K562 (cell line): ENCODE measurements at regions not wholly inside any gene's neighbourhood (a gene's known extent, or its start where the extent isn't known, plus 50 kb on each side); places are given as distances from the start of the nearest gene placed in this dataset.

Experiments used
- ATAC-seq: fragments of 200-7000 bp; cut with Tn5 transposase; 3 replicates; pipeline ENCODE4 v1.9.1; 2020; ENCODE audit warnings: moderate library complexity
- BruUV-seq: library from RNA; stranded (reverse); fragments of 400-500 nt; replicated peaks from 2 replicates; lab custom pipeline; 2021; lab: Mats Ljungman, UMichigan
- CTCF ChIA-PET: fragments of 300-600 bp; formaldehyde crosslinking; extraction: SDS; loops from one replicate; lab custom pipeline; 2021; ENCODE audit warnings: low intra/inter-chr PET ratio; lab: Yijun Ruan, JAX
- POLR2A ChIA-PET: fragments of 300-600, 350-650 bp; sonication (Branson Sonifier 250); formaldehyde crosslinking; extraction: SDS; loops from one replicate; lab custom pipeline; 2021; ENCODE audit warnings: antibody characterized with exemption, inconsistent platforms; lab: Yijun Ruan, JAX
- DNase-seq, 4 experiments: peaks; one replicate each; pipeline versions ENCODE4 v3.0.0 to v3.0.0-alpha.2; 2011 to 2018; ENCODE audit warnings: low spot score in 3 of 4, mixed read lengths in 3 of 4; ENCODE audit errors: extremely low read depth in 1 of 4
- FAIRE-seq: peaks from 2 replicates; lab custom pipeline; 2011; peaks lifted over from hg19 to GRCh38; lab: Jason Lieb, UNC
- H2AFZ ChIP-seq: 2 replicates; pipeline ENCODE4 v1.6.0; 2011; ENCODE audit warnings: low read depth, low read length, control low read depth, inconsistent platforms
- H3K27ac ChIP-seq: fragments of 200-600 bp; 3 replicates; pipeline ENCODE4 v1.8.0; 2011; ENCODE audit warnings: low read depth, mild to moderate bottlenecking, control low read depth, inconsistent platforms, low read length, moderate library complexity, mixed read lengths; ENCODE audit errors: extremely low read depth
- H3K27me3 ChIP-seq, 2 experiments: fragments of 300-600 bp in 1 of 2; 2 replicates in 1 of 2; 3 replicates in 1 of 2; pipeline versions ENCODE4 v1.6.0 to v1.8.0; 2011; ENCODE audit warnings: inconsistent platforms in 2 of 2, low read length in 2 of 2, mild to moderate bottlenecking in 1 of 2, mixed read lengths in 1 of 2, moderate library complexity in 1 of 2; ENCODE audit not compliant: control insufficient read depth in 2 of 2, insufficient read depth in 2 of 2
- H3K36me3 ChIP-seq: fragments of 300-600 bp; 3 replicates; pipeline ENCODE4 v1.8.0; 2011; ENCODE audit warnings: mild to moderate bottlenecking, low read length, inconsistent platforms; ENCODE audit not compliant: control insufficient read depth, insufficient read depth
- H3K4me1 ChIP-seq, 2 experiments: fragments of 200-600 bp in 1 of 2; replicated peaks in 1 of 2; 2 replicates in 1 of 2; 3 replicates in 1 of 2; pipeline versions ENCODE4 v1.5.1 to v1.8.0; 2011; ENCODE audit warnings: inconsistent platforms in 2 of 2, low read length in 2 of 2, mild to moderate bottlenecking in 1 of 2, mixed read lengths in 1 of 2, moderate library complexity in 1 of 2; ENCODE audit not compliant: control insufficient read depth in 2 of 2, insufficient read depth in 2 of 2
- H3K4me2 ChIP-seq: 2 replicates; pipeline ENCODE4 v1.6.1; 2011; ENCODE audit warnings: low read length, control low read depth, inconsistent platforms, mixed read lengths; ENCODE audit not compliant: insufficient read depth
- H3K4me3 ChIP-seq: fragments of 200-600 bp; sonication (generic), shearing (Covaris generic); 2 replicates; pipeline ENCODE4 v1.5.1; 2016; ENCODE audit warnings: control low read depth, inconsistent platforms
- H3K79me2 ChIP-seq: fragments of 200-600 bp; 3 replicates; pipeline ENCODE4 v1.8.0; 2011; ENCODE audit warnings: low read length, inconsistent platforms; ENCODE audit not compliant: control insufficient read depth, insufficient read depth
- H3K9ac ChIP-seq, 2 experiments: 2 replicates each; pipeline versions ENCODE4 v1.6.0 to v1.6.1; 2011; ENCODE audit warnings: low read depth in 2 of 2, low read length in 2 of 2, control low read depth in 1 of 2, inconsistent platforms in 1 of 2, mild to moderate bottlenecking in 1 of 2, mixed read lengths in 1 of 2; ENCODE audit not compliant: insufficient read depth in 1 of 2
- H3K9me1 ChIP-seq: one replicate; pipeline ENCODE4 v1.6.0; 2011; ENCODE audit warnings: inconsistent platforms, mild to moderate bottlenecking, low read length, moderate library complexity; ENCODE audit not compliant: control insufficient read depth, insufficient read depth
- H3K9me3 ChIP-seq: replicated peaks from 2 replicates; pipeline ENCODE4 v1.5.1; 2011; ENCODE audit warnings: low read depth, low read length, inconsistent platforms; ENCODE audit not compliant: control insufficient read depth, insufficient read depth
- H4K20me1 ChIP-seq: replicated peaks from 2 replicates; pipeline ENCODE4 v1.6.1; 2011; ENCODE audit warnings: low read length, inconsistent platforms, mixed read lengths; ENCODE audit not compliant: control insufficient read depth, insufficient read depth
- CBFA2T3 ChIP-seq: fragments of 450-650 bp; IDR thresholded peaks from 2 replicates; pipeline ENCODE4 v1.6.1; 2017
- CBX2 ChIP-seq: fragments of 200-600 bp; sonication (generic); IDR thresholded peaks from one replicate; pipeline ENCODE4 v1.6.1; 2012; ENCODE audit warnings: mild to moderate bottlenecking, low read length, inconsistent platforms; ENCODE audit not compliant: insufficient read depth, poor library complexity, severe bottlenecking
- EZH2 ChIP-seq: IDR thresholded peaks from 2 replicates; pipeline ENCODE4 v1.6.1; 2012; ENCODE audit warnings: low read depth, mild to moderate bottlenecking, inconsistent platforms, low read length, borderline replicate concordance
- JUN ChIP-seq, 2 experiments: sonication (generic) in 1 of 2; formaldehyde crosslinking in 1 of 2; IDR thresholded peaks; 2 replicates each; pipeline versions ENCODE4 v1.6.1 to v1.8.0; 2012 to 2022; ENCODE audit warnings: borderline replicate concordance in 2 of 2, mild to moderate bottlenecking in 2 of 2, improper control_type of control experiment in 1 of 2, low read depth in 1 of 2, low read length in 1 of 2, missing genetic modification reagents in 1 of 2
- MAFG ChIP-seq: fragments of 450-650 bp; conservative IDR thresholded peaks from 2 replicates; pipeline ENCODE4 v1.6.1; 2016; ENCODE audit warnings: missing genetic modification characterization, missing compliant biosample characterization
- MEF2A ChIP-seq: IDR thresholded peaks from 2 replicates; pipeline ENCODE4 v1.6.1; 2011; ENCODE audit warnings: low read depth, mild to moderate bottlenecking, low read length, moderate library complexity; ENCODE audit not compliant: control insufficient read depth
- SMC3 ChIP-seq: conservative IDR thresholded peaks from 2 replicates; pipeline ENCODE4 v1.6.1; 2011; ENCODE audit warnings: low read depth, low read length, improper control_type of control experiment; ENCODE audit not compliant: insufficient read depth
- SNRNP70 ChIP-seq: fragments of 200-400 bp; formaldehyde crosslinking; optimal IDR thresholded peaks from 2 replicates; pipeline ENCODE3; 2017; ENCODE audit warnings: low read depth, low read length
- YY1 ChIP-seq, 3 experiments: IDR thresholded peaks; 2 replicates each; pipeline ENCODE4 v1.6.1; 2011; ENCODE audit warnings: low read length in 2 of 3, mild to moderate bottlenecking in 2 of 3, moderate library complexity in 2 of 3, borderline replicate concordance in 1 of 3, control low read depth in 1 of 3, low read depth in 1 of 3; ENCODE audit not compliant: insufficient read depth in 3 of 3, insufficient replicate concordance in 2 of 3, control insufficient read depth in 1 of 3, insufficient read length in 1 of 3; ENCODE audit errors: extremely low read depth in 1 of 3
- ZNF695 ChIP-seq: fragments of 450-650 bp; formaldehyde crosslinking; IDR thresholded peaks from 2 replicates; pipeline ENCODE4 v1.4.0; 2020; ENCODE audit warnings: mild to moderate bottlenecking, moderate library complexity
- ZNF778 ChIP-seq: fragments of 450-650 bp; formaldehyde crosslinking; IDR thresholded peaks from 2 replicates; pipeline ENCODE4 v1.4.0; 2020; ENCODE audit warnings: mild to moderate bottlenecking, moderate library complexity
- WGBS: fragments of 100-300 bp; shearing (Covaris generic); methylation state at CpG from one replicate; pipeline ENCODE4 v1.1.6; 2016; ENCODE audit warnings: low coverage, mixed read lengths; ENCODE audit not compliant: insufficient coverage; ENCODE audit errors: missing lambda C conversion rate; 5-methylcytosine and 5-hydroxymethylcytosine counted together
- in situ Hi-C: fragments of 300-500 bp; cut with MboI; formaldehyde crosslinking; loops from 4 replicates; pipeline ENCODE4 v1.15.0; 2018; ENCODE audit warnings: inconsistent platforms, mixed read lengths
- intact Hi-C: fragments of 100-400 bp; cut with micrococcal nuclease; formaldehyde crosslinking; loops from 2 replicates; pipeline ENCODE4 v1.14.2; 2022
- TF ChIP-seq, protein P1 (sequence below), 2 experiments: fragments of 450-650 bp in 1 of 2; IDR thresholded peaks; 2 replicates each; pipeline ENCODE4 v1.6.1; 2011 to 2017; ENCODE audit warnings: low read depth in 2 of 2, antibody characterized with exemption in 1 of 2, borderline replicate concordance in 1 of 2, low read length in 1 of 2, mild to moderate bottlenecking in 1 of 2, mixed read lengths in 1 of 2; ENCODE audit not compliant: control insufficient read depth in 1 of 2

GRCh38 chr16:87228363-87228762 lies 88.8 kb downstream of the C16orf95 start:
- ATAC-seq: no peak
- intact Hi-C loops: no loop called here
- Histone ChIP-seq H3K27me3 (peaks cover 3 to 23% of the 10 kb centered on the region in 2 experiments; a peak in 3 of 5 replicates), H3K4me3 (no peak overlapping the region), H3K9me1 (no peaks in the 10 kb centered on the region), H3K4me2 (no peak overlapping the region), H3K9me3 (no peaks in the 10 kb centered on the region), H3K79me2 (no peaks in the 10 kb centered on the region), H2AFZ (no peak overlapping the region), H3K4me1 (no peaks in the 10 kb centered on the region), H3K27ac (no peak overlapping the region), H3K36me3 (no peaks in the 10 kb centered on the region)
- 31% methylated on average over 8 of the region's 8 CpGs for WGBS
- in situ Hi-C loops: no loop called here
- CTCF ChIA-PET: no interaction called here
- TF ChIP-seq YY1 (IDR thresholded peaks at IDR 0.05; ENCODE audit: borderline replicate concordance in 1 of 3, control insufficient read depth in 1 of 3, extremely low read depth in 1 of 3, insufficient read depth in 3 of 3, insufficient read length in 1 of 3, insufficient replicate concordance in 2 of 3, low read depth in 1 of 3, low read length in 2 of 3) (no peak), MAFG (tag) (no peak), SMC3 (no peak), CBX2 (no peak), SNRNP70 (no peak), ZNF778 (CRISPR knock-in tag) (no peak), ZNF695 (no peak), MEF2A (no peak), EZH2 (no peak), CBFA2T3 (no peak), JUN (IDR thresholded peaks at IDR 0.05; ENCODE audit: borderline replicate concordance, low read depth, low read length) (no peak), JUN (CRISPR knock-in tag; IDR thresholded peaks at IDR 0.05; ENCODE audit: borderline replicate concordance) (no peak)
- TF ChIP-seq, protein P1, sequence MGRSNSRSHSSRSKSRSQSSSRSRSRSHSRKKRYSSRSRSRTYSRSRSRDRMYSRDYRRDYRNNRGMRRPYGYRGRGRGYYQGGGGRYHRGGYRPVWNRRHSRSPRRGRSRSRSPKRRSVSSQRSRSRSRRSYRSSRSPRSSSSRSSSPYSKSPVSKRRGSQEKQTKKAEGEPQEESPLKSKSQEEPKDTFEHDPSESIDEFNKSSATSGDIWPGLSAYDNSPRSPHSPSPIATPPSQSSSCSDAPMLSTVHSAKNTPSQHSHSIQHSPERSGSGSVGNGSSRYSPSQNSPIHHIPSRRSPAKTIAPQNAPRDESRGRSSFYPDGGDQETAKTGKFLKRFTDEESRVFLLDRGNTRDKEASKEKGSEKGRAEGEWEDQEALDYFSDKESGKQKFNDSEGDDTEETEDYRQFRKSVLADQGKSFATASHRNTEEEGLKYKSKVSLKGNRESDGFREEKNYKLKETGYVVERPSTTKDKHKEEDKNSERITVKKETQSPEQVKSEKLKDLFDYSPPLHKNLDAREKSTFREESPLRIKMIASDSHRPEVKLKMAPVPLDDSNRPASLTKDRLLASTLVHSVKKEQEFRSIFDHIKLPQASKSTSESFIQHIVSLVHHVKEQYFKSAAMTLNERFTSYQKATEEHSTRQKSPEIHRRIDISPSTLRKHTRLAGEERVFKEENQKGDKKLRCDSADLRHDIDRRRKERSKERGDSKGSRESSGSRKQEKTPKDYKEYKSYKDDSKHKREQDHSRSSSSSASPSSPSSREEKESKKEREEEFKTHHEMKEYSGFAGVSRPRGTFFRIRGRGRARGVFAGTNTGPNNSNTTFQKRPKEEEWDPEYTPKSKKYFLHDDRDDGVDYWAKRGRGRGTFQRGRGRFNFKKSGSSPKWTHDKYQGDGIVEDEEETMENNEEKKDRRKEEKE (IDR thresholded peaks at IDR 0.05; ENCODE audit: borderline replicate concordance in 1 of 2, control insufficient read depth in 1 of 2, low read depth in 2 of 2, low read length in 1 of 2): no peak
- TF ChIP-seq, all 486 proteins: peak for 0
- no peak for DNase-seq
- H3K9ac ChIP-seq: no peak overlapping the region
- no peaks in the 10 kb centered on the region; the same call in 1 of the 2 replicates for H4K20me1 ChIP-seq
- BruUV-seq: no TSS peak
- POLR2A ChIA-PET: no interaction called here
- no peak for FAIRE-seq
